GM19397 (cell line): ENCODE measurements at regions not wholly inside any gene's neighbourhood (a gene's known extent, or its start where the extent isn't known, plus 50 kb on each side); places are given as distances from the start of the nearest gene placed in this dataset.
"Not testable (repeated sequence)": the region's sequence is repeated elsewhere in the genome, so short reads cannot be mapped to it uniquely, and the experiment has no call there.

Source experiments
- ATAC-seq: cut with Tn5 transposase; IDR thresholded peaks from one replicate; pipeline ENCODE4 v1.9.1; 2021; ENCODE audit warnings: mild to moderate bottlenecking, moderate library complexity; ENCODE audit not compliant: unreplicated experiment

DNA sequence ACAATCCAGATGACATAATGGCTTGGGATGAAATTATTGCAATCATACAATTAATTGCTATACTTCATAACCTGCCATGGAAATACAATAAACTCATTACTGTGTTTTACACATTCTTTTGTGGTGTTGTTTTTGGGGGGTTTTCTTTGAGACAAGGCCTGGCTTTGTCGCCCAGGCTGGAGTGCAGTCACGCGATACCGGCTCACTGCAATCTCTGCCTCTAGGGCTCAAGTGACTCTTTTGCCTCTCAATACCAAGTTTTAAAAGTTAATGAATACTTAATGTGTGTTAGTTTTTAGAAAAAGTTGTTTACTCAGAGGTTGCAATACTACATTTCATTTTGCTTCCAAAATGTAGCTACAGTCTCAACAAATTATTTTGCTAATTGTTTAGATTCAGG is 598.4 kb downstream of the CHSY3 start:
- ATAC-seq, result no peak

DNA sequence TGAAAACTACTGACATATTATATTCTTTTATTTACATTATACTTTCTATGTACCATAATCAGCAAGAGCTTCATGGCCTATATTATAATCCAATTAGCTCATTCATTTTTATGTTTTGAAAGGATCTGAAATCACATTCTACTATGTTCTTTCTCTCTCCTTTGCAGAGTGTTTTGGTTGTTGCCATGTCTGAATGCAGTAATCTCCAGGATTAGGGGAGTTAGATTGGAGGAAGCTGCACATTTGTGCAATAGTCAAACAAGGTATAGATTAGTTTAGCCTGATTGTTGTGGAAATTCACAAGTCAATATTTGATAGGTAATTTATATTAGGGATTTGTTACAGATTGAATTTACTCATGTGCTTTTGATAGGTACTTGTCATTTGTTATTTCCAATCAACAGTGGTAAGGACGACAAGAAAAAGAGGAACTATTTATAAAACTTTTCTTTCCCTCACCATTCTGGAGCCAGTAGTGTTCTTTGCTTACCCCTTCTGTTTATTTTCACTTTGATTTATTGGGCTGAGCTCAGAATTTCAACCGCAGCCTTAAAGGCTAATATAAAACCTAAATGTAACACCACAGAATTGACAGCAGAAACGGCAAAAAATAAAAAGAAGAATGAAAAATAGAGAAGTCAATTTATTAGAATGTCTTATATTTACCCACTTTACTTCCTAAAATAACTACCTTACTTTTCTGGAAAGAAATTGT is 597.0 kb downstream of the CHSY3 start:
- no peak for ATAC-seq

DNA sequence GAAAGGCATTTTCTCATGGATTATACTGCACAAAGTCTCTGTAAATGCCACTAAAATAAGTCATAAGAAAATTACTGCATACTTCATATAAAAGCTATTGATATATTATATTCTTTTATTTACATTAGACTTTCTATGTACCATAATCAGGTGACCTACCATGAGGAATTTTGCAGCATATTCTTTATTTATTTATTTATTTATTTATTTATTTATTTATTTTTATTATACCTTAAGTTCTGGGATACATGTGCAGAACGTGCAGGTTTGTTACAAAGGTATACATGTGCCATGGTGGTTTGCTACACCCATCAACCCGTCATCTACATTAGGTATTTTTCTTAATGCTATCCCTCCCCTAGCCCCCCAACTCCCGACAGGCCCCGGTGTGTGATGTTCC is 596.2 kb downstream of the CHSY3 start:
- ATAC-seq, result not testable (repeated sequence)

DNA sequence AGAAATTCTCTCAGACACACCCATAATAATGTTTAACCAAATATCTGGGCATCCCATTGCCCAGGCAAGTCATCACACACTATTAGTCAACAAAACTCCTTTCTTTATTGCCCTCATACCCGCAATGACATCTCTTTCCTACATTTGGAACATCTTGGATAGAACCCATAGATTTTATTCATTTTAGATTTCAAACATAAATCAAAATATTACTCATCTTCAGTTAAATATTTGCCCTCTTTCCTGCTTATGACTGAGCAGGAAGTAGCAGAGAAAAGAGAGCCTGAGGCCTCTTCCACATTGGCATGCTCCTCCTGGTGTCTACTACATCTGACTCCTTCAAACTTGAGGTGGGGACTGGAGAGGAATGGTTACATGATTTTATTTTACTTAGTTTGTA is 592.0 kb downstream of the CHSY3 start:
- ATAC-seq, result no peak

DNA sequence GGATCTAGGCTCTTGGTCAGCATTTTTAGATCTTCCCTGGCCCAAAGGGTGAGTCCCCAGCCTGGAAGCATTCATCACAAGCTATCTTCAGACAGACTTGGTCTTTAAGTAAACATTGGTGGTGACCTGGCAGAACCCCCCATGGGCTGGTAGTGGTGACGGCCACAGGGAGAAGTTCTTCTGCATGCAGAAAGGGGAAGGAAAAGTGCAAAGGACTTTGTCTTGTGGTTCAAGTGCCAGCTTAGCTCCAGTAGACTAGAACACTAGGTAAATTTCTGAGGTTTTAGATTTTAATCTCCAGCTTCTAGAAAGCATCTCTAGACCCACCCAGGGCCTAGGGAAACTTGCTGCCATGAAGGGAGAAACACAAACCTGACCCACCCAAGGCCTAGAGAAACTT is 584.0 kb downstream of the CHSY3 start:
- no peak for ATAC-seq

GRCh38 chr5:130479045-130479804 is 575.0 kb downstream of the CHSY3 start:
- ATAC-seq, result no peak

DNA sequence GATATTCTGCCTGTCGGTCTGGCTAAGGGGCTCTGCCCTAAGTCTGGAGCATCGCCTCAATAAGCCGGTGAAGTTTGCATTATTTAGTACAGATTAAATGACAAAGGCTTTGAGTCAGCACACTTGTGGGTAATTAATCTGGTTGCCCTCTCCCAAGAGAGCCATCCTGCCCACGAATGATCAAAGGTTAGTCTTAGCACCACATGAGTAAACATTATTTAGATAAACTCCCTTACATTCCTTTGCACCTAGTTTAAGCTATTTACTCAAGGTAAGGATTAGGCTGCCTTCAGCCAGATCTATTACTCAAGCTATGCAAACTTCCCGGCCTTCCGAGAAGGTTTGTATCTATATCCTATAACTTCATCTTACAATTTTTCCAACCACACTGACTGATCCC is 572.1 kb downstream of the CHSY3 start:
- no peak for ATAC-seq

- ATAC-seq, result no peak
These were observed 558.3 kb downstream of the CHSY3 start for GRCh38 chr5:130462516-130462915.

DNA sequence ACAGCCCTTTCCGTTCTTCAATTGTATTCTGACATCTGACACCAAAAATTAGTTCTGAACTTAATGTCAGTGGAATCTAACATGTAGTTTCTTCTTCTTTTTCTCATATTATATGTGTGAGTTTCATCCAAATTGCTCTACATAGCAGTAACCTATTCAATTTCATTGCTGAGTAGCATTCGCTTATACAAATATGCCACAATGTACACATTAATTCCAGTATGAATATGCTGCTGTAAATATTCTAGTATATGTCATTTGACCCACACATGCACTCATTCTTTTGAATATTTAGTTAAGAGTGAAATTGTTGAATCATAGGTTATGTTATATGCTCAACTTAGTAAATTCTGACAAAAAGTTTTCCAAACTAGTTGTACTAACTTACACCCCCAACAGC is 550.9 kb downstream of the CHSY3 start:
- ATAC-seq, result no peak

GRCh38 chr5:130452744-130453143 is 548.5 kb downstream of the CHSY3 start:
- no peak for ATAC-seq

DNA sequence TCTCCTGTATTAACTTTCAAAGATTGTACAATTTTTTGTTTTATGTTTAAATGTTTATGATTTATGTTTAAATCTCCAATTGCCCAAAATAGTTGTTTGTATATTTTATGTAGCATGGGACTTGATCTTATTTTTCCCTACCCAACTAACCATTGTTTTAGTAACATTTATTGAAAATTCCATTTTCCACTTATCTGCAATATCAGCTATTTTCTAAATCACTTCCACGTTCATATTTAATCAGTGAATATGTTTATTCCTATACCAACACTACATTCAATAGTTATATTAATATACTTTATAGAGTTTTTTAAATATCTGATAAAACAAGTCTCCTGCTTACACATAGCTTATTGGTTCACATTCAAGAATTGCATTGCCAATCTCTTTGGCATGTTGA is 532.2 kb downstream of the CHSY3 start:
- ATAC-seq, result no peak

- ATAC-seq, result no peak
These were observed 523.1 kb downstream of the CHSY3 start for GRCh38 chr5:130427222-130427955.

DNA sequence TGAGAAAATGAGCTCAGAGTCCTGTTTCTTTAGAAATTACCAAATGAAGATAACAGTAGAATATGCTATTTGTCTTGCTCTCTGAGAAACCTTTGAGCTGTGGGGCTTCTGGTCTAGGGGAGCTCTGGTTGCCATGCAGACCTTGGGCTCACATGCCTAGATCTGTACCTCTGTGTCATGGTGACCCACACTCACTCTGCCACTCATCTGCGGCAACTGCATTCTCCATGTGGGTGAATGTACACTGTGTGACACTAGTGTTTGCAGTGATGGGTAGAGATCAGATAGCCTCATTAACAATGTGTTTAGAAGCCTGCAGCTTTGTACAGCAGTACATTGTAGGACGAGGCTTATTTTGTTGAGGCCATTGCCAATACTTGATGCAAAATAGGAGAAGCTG is 521.2 kb downstream of the CHSY3 start:
- ATAC-seq, result no peak

DNA sequence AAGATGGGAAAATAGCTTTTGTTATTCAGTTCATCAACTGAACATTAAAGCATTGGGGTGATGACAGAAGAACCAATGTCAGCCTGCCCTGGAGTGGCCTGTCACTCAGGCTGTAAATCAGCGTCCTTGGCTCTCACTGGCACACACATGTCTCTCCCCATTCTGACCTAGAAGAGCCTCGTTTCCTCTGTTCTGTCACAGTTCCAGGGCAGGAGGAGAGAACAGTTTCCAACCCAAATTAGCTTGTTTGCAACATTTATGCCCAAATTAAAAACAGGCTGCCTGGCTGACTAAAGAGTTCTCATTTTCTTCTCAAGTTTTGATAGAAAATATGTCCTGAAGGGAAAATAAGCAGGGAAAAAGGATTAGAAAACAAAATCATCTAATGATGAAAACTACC is 520.1 kb downstream of the CHSY3 start:
- ATAC-seq, result no peak

- no peak for ATAC-seq
These were observed 498.6 kb downstream of the CHSY3 start for GRCh38 chr5:130402906-130403305.

GRCh38 chr5:130400091-130400490 is 495.8 kb downstream of the CHSY3 start:
- ATAC-seq, result no peak

GRCh38 chr5:130398825-130399224 is 494.6 kb downstream of the CHSY3 start:
- ATAC-seq, result no peak

GRCh38 chr5:130397727-130398126 is 493.5 kb downstream of the CHSY3 start:
- ATAC-seq, result not testable (repeated sequence)

DNA sequence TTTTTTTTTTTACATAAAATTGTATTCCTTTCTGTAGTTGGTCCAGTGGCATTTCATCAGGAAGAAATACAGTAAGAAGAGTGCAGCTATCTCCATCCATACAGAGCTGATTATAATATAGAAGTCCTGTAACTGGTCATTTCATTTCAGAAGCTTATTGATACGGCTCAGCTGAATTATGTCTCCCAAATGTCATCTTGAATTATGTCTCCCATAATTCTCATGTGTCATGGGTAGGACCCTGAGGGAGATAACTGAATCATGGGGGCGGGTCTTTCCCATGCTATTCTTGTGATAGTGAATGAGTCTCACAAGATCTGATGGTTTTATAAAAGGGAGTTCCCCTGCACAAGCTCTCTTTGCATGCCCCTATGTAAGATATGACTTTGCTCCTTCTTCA is 492.9 kb downstream of the CHSY3 start:
- no peak for ATAC-seq

- not testable (repeated sequence) for ATAC-seq
These were observed 487.5 kb downstream of the CHSY3 start for GRCh38 chr5:130391727-130392264.

DNA sequence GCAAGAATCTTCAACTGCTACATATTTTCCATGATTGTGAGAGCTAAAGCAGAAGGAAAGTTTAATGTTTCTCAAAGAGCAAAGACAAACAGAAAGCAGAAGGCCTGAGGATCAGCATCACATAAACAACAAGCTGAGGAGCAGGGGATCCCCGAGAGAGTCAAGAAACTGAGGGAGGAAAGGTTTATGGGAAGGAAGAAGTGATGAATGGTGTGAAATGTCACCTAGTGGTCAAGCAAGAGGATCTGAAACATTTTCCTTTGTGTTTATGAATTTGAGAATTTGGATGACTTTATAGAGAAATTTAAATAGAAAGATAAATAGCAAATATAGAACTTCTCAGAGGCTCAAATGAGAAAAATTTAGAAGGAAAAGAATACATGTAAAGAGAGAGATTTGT is 481.9 kb downstream of the CHSY3 start:
- ATAC-seq, result no peak

DNA sequence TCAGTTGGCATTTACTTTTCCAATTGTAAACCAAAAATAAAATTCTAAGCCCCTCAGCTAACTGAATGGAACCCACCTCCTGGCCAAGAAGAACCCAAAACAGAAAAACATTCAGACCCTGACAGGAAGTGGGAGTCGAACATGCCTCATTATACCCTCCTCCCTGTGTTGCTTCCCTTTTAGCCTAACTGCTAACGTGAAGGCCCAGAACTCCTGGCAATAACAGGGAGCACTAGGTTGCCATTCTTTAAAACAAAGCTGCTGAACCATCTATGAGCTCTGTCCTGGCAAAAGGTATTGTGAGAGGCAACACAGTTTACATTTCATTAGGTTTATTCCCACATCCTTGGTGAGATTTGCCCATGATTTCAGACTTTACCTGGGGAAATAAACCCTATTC is 481.4 kb downstream of the CHSY3 start:
- no peak for ATAC-seq
